HepG2 (cell line): ENCODE measurements at regions not wholly inside any gene's neighbourhood (a gene's known extent, or its start where the extent isn't known, plus 50 kb on each side); places are given as distances from the start of the nearest gene placed in this dataset.

Experiments used
- ATAC-seq: fragments of 200-7000 bp; cut with Tn5 transposase; 3 replicates; pipeline ENCODE4 v1.9.1; 2020; ENCODE audit warnings: mild to moderate bottlenecking, moderate library complexity
- BruUV-seq: library from RNA; stranded (reverse); fragments of 400-500 nt; replicated peaks from 2 replicates; lab custom pipeline; 2021; lab: Mats Ljungman, UMichigan
- CTCF ChIA-PET: fragments of 300-600 bp; formaldehyde crosslinking; extraction: SDS; loops from one replicate; lab custom pipeline; 2021; ENCODE audit warnings: low total read pairs, inconsistent platforms, low intra/inter-chr PET ratio; lab: Yijun Ruan, JAX
- POLR2A ChIA-PET: fragments of 350-600 bp; sonication (Branson Sonifier 250); formaldehyde crosslinking; loops from one replicate; lab custom pipeline; 2020; ENCODE audit warnings: antibody characterized with exemption, inconsistent platforms; lab: Yijun Ruan, JAX
- DNase-seq: peaks from one replicate; pipeline ENCODE4 v3.0.0-alpha.2; 2015; ENCODE audit warnings: low spot score
- FAIRE-seq: peaks from 3 replicates; lab custom pipeline; 2011; peaks lifted over from hg19 to GRCh38; lab: Jason Lieb, UNC
- H2AFZ ChIP-seq: one replicate; pipeline ENCODE4 v1.6.1; 2011; ENCODE audit warnings: low read length, inconsistent platforms
- H3K27ac ChIP-seq: fragments of 300-600 bp; 3 replicates; pipeline ENCODE4 v1.8.0; 2011; ENCODE audit warnings: mixed run types, mild to moderate bottlenecking, mixed read lengths, low read length, inconsistent platforms; ENCODE audit not compliant: insufficient read depth; ENCODE audit errors: extremely low read length
- H3K27me3 ChIP-seq, 2 experiments: fragments of 200-600 bp in 1 of 2; 2 replicates in 1 of 2; 3 replicates in 1 of 2; pipeline versions ENCODE4 v1.6.0 to v1.8.0; 2011; ENCODE audit warnings: low read length in 2 of 2, mild to moderate bottlenecking in 2 of 2, moderate library complexity in 2 of 2, inconsistent platforms in 1 of 2; ENCODE audit not compliant: insufficient read depth in 2 of 2, control insufficient read depth in 1 of 2
- H3K36me3 ChIP-seq, 2 experiments: fragments of 200-600 bp in 1 of 2; replicated peaks in 1 of 2; 2 replicates in 1 of 2; 3 replicates in 1 of 2; pipeline versions ENCODE4 v1.5.1 to v1.8.0; 2011; ENCODE audit warnings: low read length in 2 of 2, inconsistent platforms in 1 of 2; ENCODE audit not compliant: insufficient read depth in 2 of 2, control insufficient read depth in 1 of 2
- H3K4me1 ChIP-seq: 2 replicates; pipeline ENCODE4 v1.5.1; 2012; ENCODE audit warnings: low read length, inconsistent platforms; ENCODE audit not compliant: insufficient read depth
- H3K4me2 ChIP-seq: 2 replicates; pipeline ENCODE4 v1.6.0; 2011; ENCODE audit warnings: low read depth, low read length, inconsistent platforms
- H3K4me3 ChIP-seq, 3 experiments: fragments of 200-600 bp in 1 of 3; sonication (generic), shearing (Covaris generic) in 1 of 3; replicated peaks in 1 of 3; 2 replicates each; pipeline ENCODE4 v1.5.1; 2011 to 2016; ENCODE audit warnings: low read length in 3 of 3, inconsistent platforms in 2 of 3, low read depth in 2 of 3, mild to moderate bottlenecking in 2 of 3, control low read depth in 1 of 3, mixed read lengths in 1 of 3; ENCODE audit not compliant: insufficient read depth in 1 of 3
- H3K79me2 ChIP-seq: one replicate; pipeline ENCODE4 v1.6.1; 2011; ENCODE audit warnings: low read length, inconsistent platforms; ENCODE audit not compliant: insufficient read depth
- H3K9ac ChIP-seq: 2 replicates; pipeline ENCODE4 v1.6.0; 2011; ENCODE audit warnings: mild to moderate bottlenecking, low read depth, low read length, inconsistent platforms; ENCODE audit not compliant: insufficient read depth
- H3K9me3 ChIP-seq: 2 replicates; pipeline ENCODE4 v1.5.1; 2012; ENCODE audit warnings: mild to moderate bottlenecking, low read length
- H4K20me1 ChIP-seq: 2 replicates; pipeline ENCODE4 v1.6.0; 2011; ENCODE audit warnings: inconsistent platforms, mild to moderate bottlenecking, low read length, moderate library complexity; ENCODE audit not compliant: insufficient read depth
- BCL3 ChIP-seq: sonication (generic); formaldehyde crosslinking; IDR thresholded peaks from 2 replicates; pipeline ENCODE4 v1.5.1; 2020; ENCODE audit warnings: mild to moderate bottlenecking, missing genetic modification reagents, moderate library complexity
- E2F1 ChIP-seq: sonication (generic); formaldehyde crosslinking; IDR thresholded peaks from 2 replicates; pipeline ENCODE4 v1.5.0; 2020; ENCODE audit warnings: missing genetic modification reagents
- HIC2 ChIP-seq: sonication (generic); formaldehyde crosslinking; IDR thresholded peaks from 2 replicates; pipeline ENCODE4 v1.9.0; 2022; ENCODE audit warnings: low read depth, missing genetic modification reagents
- HNF4G ChIP-seq, 2 experiments: sonication (generic) in 1 of 2; formaldehyde crosslinking in 1 of 2; IDR thresholded peaks; 2 replicates each; pipeline versions ENCODE4 v1.4.0 to v1.6.1; 2011 to 2020; ENCODE audit warnings: borderline replicate concordance in 2 of 2, low read depth in 2 of 2, mild to moderate bottlenecking in 2 of 2, low read length in 1 of 2, missing genetic modification reagents in 1 of 2, moderate library complexity in 1 of 2
- REST ChIP-seq, 2 experiments: IDR thresholded peaks; 2 replicates each; pipeline ENCODE4 v1.6.1; 2011 to 2012; ENCODE audit warnings: low read length in 2 of 2, borderline replicate concordance in 1 of 2, low read depth in 1 of 2, mild to moderate bottlenecking in 1 of 2, moderate library complexity in 1 of 2
- TGIF2 ChIP-seq: IDR thresholded peaks from 2 replicates; pipeline ENCODE4 v1.6.1; 2016; ENCODE audit warnings: control low read depth, missing compliant biosample characterization
- WGBS: methylation state at CpG from one replicate; pipeline ENCODE4 v1.1.6; 2017; ENCODE audit warnings: low lambda C conversion rate; 5-methylcytosine and 5-hydroxymethylcytosine counted together
- in situ Hi-C: cut with HindIII; loops from 2 replicates; pipeline ENCODE4 v1.10.0; 2017; ENCODE audit warnings: low pct_unique_long_range_greater_than_20kb; ENCODE audit not compliant: extremely low pct_ligation_motif_present
- intact Hi-C: fragments of 100-400 bp; cut with micrococcal nuclease; formaldehyde crosslinking; loops from one replicate; pipeline ENCODE4 v1.10.0; 2022; ENCODE audit not compliant: unreplicated experiment

GRCh38 chr18:73945130-73945792 lies 202.4 kb downstream of the FBXO15 start:
- ChIA-PET POLR2A (no interaction called here), CTCF (no interaction called here)
- Histone ChIP-seq H3K79me2 (no peaks in the 10 kb centered on the region), H3K9ac (no peak overlapping the region), H3K27ac (no peak overlapping the region), H3K4me1 (no peaks in the 10 kb centered on the region), H3K4me2 (no peak overlapping the region), H4K20me1 (no peaks in the 10 kb centered on the region), H2AFZ (no peak overlapping the region), H3K27me3 (peaks cover 0 to 6% of the 10 kb centered on the region in 2 experiments; a peak in 1 of 5 replicates), H3K4me3 (no peak overlapping the region), H3K9me3 (no peaks in the 10 kb centered on the region), H3K36me3 (no peaks in the 10 kb centered on the region)
- in situ Hi-C loops: no loop called here
- no TSS peak for BruUV-seq
- intact Hi-C loops: no loop called here
- WGBS: 0% methylated on average over 1 of the region's 3 CpGs
- no peak for FAIRE-seq
- TF ChIP-seq TGIF2 (no peak), HNF4G (IDR thresholded peaks at IDR 0.05; ENCODE audit: borderline replicate concordance, low read depth, low read length) (no peak), HNF4G (CRISPR knock-in tag; IDR thresholded peaks at IDR 0.05; ENCODE audit: borderline replicate concordance, low read depth) (no peak), HIC2 (CRISPR knock-in tag) (no peak), BCL3 (CRISPR knock-in tag) (no peak), E2F1 (CRISPR knock-in tag) (no peak), REST (IDR thresholded peaks at IDR 0.05; ENCODE audit: borderline replicate concordance in 1 of 2, low read depth in 1 of 2, low read length in 2 of 2) (no peak)
- ATAC-seq: no peak
- DNase-seq: no peak
